Hematopoietic multipotent progenitor cell treated with erythropoietin and hydrocortisone succinate and interleukin-3 and kit ligand, for 4 days (in vitro differentiated cells): ENCODE measurements at regions not wholly inside any gene's neighbourhood (a gene's known extent, or its start where the extent isn't known, plus 50 kb on each side); places are given as distances from the start of the nearest gene placed in this dataset.

Experiments
- DNase-seq: peaks from one replicate; pipeline ENCODE4 v3.0.0-alpha.2; 2015

GRCh38 chr1:218957971-218958370 is 215.7 kb upstream of the LYPLAL1 start:
- DNase-seq, result no peak

- no peak for DNase-seq
Measured at GRCh38 chr1:218959784-218960183, 213.9 kb upstream of the LYPLAL1 start.

GRCh38 chr1:218964471-218965185 is 209.1 kb upstream of the LYPLAL1 start:
- no peak for DNase-seq

- no peak for DNase-seq
Measured at GRCh38 chr1:218965821-218966220, 207.9 kb upstream of the LYPLAL1 start.

GRCh38 chr1:218967254-218967653 is 206.4 kb upstream of the LYPLAL1 start:
- DNase-seq, result no peak

GRCh38 chr1:218967836-218968235 is 205.8 kb upstream of the LYPLAL1 start:
- no peak for DNase-seq

GRCh38 chr1:218969006-218969405 is 204.7 kb upstream of the LYPLAL1 start:
- DNase-seq, result no peak

GRCh38 chr1:218970397-218970990 is 203.2 kb upstream of the LYPLAL1 start:
- DNase-seq, result no peak

- DNase-seq, result no peak
Measured at GRCh38 chr1:218971156-218971555, 202.5 kb upstream of the LYPLAL1 start.

- no peak for DNase-seq
Measured at GRCh38 chr1:218980881-218981280, 192.8 kb upstream of the LYPLAL1 start.

- DNase-seq, result no peak
Measured at GRCh38 chr1:218982482-218982881, 191.2 kb upstream of the LYPLAL1 start.

- no peak for DNase-seq
Measured at GRCh38 chr1:218983433-218983832, 190.2 kb upstream of the LYPLAL1 start.

GRCh38 chr1:218983848-218984247 is 189.8 kb upstream of the LYPLAL1 start:
- peak; percentile 15 for DNase-seq

- DNase-seq, result no peak
Measured at GRCh38 chr1:218985424-218985984, 188.2 kb upstream of the LYPLAL1 start.

- DNase-seq, result no peak
Measured at GRCh38 chr1:218986816-218987215, 186.9 kb upstream of the LYPLAL1 start.

GRCh38 chr1:218990019-218990418 is 183.7 kb upstream of the LYPLAL1 start:
- DNase-seq, result no peak

GRCh38 chr1:218991089-218991488 is 182.6 kb upstream of the LYPLAL1 start:
- DNase-seq, result no peak

GRCh38 chr1:218994615-218995014 is 179.1 kb upstream of the LYPLAL1 start:
- no peak for DNase-seq

- DNase-seq, result no peak
Measured at GRCh38 chr1:218995091-218995665, 178.5 kb upstream of the LYPLAL1 start.

GRCh38 chr1:218996362-218996761 is 177.3 kb upstream of the LYPLAL1 start:
- DNase-seq, result peak; percentile 14

GRCh38 chr1:219000005-219000404 is 173.7 kb upstream of the LYPLAL1 start:
- no peak for DNase-seq

- DNase-seq, result no peak
Measured at GRCh38 chr1:219000631-219001030, 173.0 kb upstream of the LYPLAL1 start.

- DNase-seq, result no peak
Measured at GRCh38 chr1:219010720-219011119, 163.0 kb upstream of the LYPLAL1 start.

- no peak for DNase-seq
Measured at GRCh38 chr1:219020386-219020785, 153.3 kb upstream of the LYPLAL1 start.
